HUES6 (cell line): ENCODE measurements at regions not wholly inside any gene's neighbourhood (a gene's known extent, or its start where the extent isn't known, plus 50 kb on each side); places are given as distances from the start of the nearest gene placed in this dataset.

Experiments
- H3K27ac ChIP-seq: 2 replicates; pipeline ENCODE4 v1.7.0; 2013; ENCODE audit warnings: low read depth, mild to moderate bottlenecking, low read length, inconsistent platforms
- H3K27me3 ChIP-seq: 2 replicates; pipeline ENCODE4 v1.6.1; 2013; ENCODE audit warnings: low read length; ENCODE audit not compliant: control insufficient read depth, insufficient read depth
- H3K36me3 ChIP-seq: 2 replicates; pipeline ENCODE4 v1.6.1; 2013; ENCODE audit warnings: low read length; ENCODE audit not compliant: control insufficient read depth, insufficient read depth
- H3K4me1 ChIP-seq: 2 replicates; pipeline ENCODE4 v1.6.1; 2013; ENCODE audit warnings: low read length; ENCODE audit not compliant: control insufficient read depth, insufficient read depth
- H3K4me3 ChIP-seq: 2 replicates; pipeline ENCODE4 v1.5.1; 2013; ENCODE audit warnings: low read depth, low read length
- H3K9ac ChIP-seq: one replicate; pipeline ENCODE4 v1.6.1; 2013; ENCODE audit warnings: mild to moderate bottlenecking, low read length
- H3K9me3 ChIP-seq: 2 replicates; pipeline ENCODE4 v1.6.1; 2013; ENCODE audit warnings: low read depth, low read length; ENCODE audit not compliant: control insufficient read depth, insufficient read depth

- Histone ChIP-seq H3K4me1 (0 out of 2 replicates have a peak, but pooled peaks cover 2% of the 10 kb centered on the region), H3K4me3 (no peak overlapping the region), H3K9ac (no peak overlapping the region), H3K9me3 (no peaks in the 10 kb centered on the region), H3K27me3 (no peaks in the 10 kb centered on the region), H3K27ac (no peak overlapping the region), H3K36me3 (no peaks in the 10 kb centered on the region)
Observed at GRCh38 chr10:3867454-3868270, 82.7 kb upstream of the KLF6 start.

GRCh38 chr10:3866332-3866731, 81.3 kb upstream of the KLF6 start:
- Histone ChIP-seq H3K9me3 (no peaks in the 10 kb centered on the region), H3K9ac (no peak overlapping the region), H3K27me3 (no peaks in the 10 kb centered on the region), H3K36me3 (no peaks in the 10 kb centered on the region), H3K27ac (no peak overlapping the region), H3K4me3 (no peak overlapping the region), H3K4me1 (peaks cover 2% of the 10 kb centered on the region; the same call in 1 of the 2 replicates)

GRCh38 chr10:3865565-3865964, 80.6 kb upstream of the KLF6 start:
- Histone ChIP-seq H3K4me1 (peaks cover 2% of the 10 kb centered on the region; the same call in 1 of the 2 replicates), H3K9ac (no peak overlapping the region)

GRCh38 chr10:3861795-3862194, 76.8 kb upstream of the KLF6 start:
- Histone ChIP-seq H3K27me3 (no peaks in the 10 kb centered on the region), H3K9ac (no peak overlapping the region), H3K36me3 (no peaks in the 10 kb centered on the region)

More at GRCh38 chr10:3865565-3865964, 80.6 kb upstream of the KLF6 start:
- Histone ChIP-seq H3K36me3 (no peaks in the 10 kb centered on the region), H3K4me3 (no peak overlapping the region), H3K9me3 (no peaks in the 10 kb centered on the region), H3K27ac (no peak overlapping the region), H3K27me3 (no peaks in the 10 kb centered on the region)

GRCh38 chr10:3858051-3858845, 73.2 kb upstream of the KLF6 start:
- Histone ChIP-seq H3K9ac (no peak overlapping the region), H3K4me3 (no peak overlapping the region), H3K9me3 (no peaks in the 10 kb centered on the region), H3K4me1 (peaks cover 5% of the 10 kb centered on the region), H3K36me3 (no peaks in the 10 kb centered on the region), H3K27ac (no peak overlapping the region), H3K27me3 (no peaks in the 10 kb centered on the region)

More at GRCh38 chr10:3861795-3862194, 76.8 kb upstream of the KLF6 start:
- no peaks in the 10 kb centered on the region for H3K9me3 ChIP-seq
- no peaks in the 10 kb centered on the region; the same call in 1 of the 2 replicates for H3K4me1 ChIP-seq
- no peak overlapping the region for H3K4me3 ChIP-seq
- H3K27ac ChIP-seq = no peak overlapping the region

- no peaks in the 10 kb centered on the region for H3K27me3 ChIP-seq
- H3K4me3 ChIP-seq = no peak overlapping the region
- H3K9me3 ChIP-seq = no peaks in the 10 kb centered on the region
- H3K36me3 ChIP-seq = no peaks in the 10 kb centered on the region
- no peak overlapping the region for H3K27ac ChIP-seq
- H3K9ac ChIP-seq = no peak overlapping the region
- H3K4me1 ChIP-seq = peaks cover 13% of the 10 kb centered on the region
Observed at GRCh38 chr10:3857318-3857717, 72.3 kb upstream of the KLF6 start.

- Histone ChIP-seq H3K36me3 (no peaks in the 10 kb centered on the region), H3K4me3 (no peak overlapping the region), H3K27me3 (no peaks in the 10 kb centered on the region), H3K4me1 (peaks cover 19% of the 10 kb centered on the region), H3K9me3 (no peaks in the 10 kb centered on the region), H3K27ac (no peak overlapping the region), H3K9ac (no peak overlapping the region)
Observed at GRCh38 chr10:3856593-3856992, 71.6 kb upstream of the KLF6 start.

- H3K27me3 ChIP-seq = no peaks in the 10 kb centered on the region
- no peak overlapping the region for H3K9ac ChIP-seq
- H3K36me3 ChIP-seq = no peaks in the 10 kb centered on the region
- no peaks in the 10 kb centered on the region for H3K9me3 ChIP-seq
- no peak overlapping the region for H3K27ac ChIP-seq
- no peak overlapping the region for H3K4me3 ChIP-seq
- H3K4me1 ChIP-seq = peaks cover 24% of the 10 kb centered on the region
Observed at GRCh38 chr10:3853547-3854303, 68.7 kb upstream of the KLF6 start.

- no peaks in the 10 kb centered on the region for H3K9me3 ChIP-seq
- no peak overlapping the region for H3K4me3 ChIP-seq
- peaks cover 24% of the 10 kb centered on the region for H3K4me1 ChIP-seq
- no peak overlapping the region for H3K9ac ChIP-seq
- no peaks in the 10 kb centered on the region for H3K27me3 ChIP-seq
- no peaks in the 10 kb centered on the region for H3K36me3 ChIP-seq
- H3K27ac ChIP-seq = no peak overlapping the region; the same call in 1 of the 2 replicates
Observed at GRCh38 chr10:3853016-3853415, 68.0 kb upstream of the KLF6 start.

- Histone ChIP-seq H3K36me3 (no peaks in the 10 kb centered on the region), H3K4me3 (no peak overlapping the region), H3K27ac (peak overlapping the region; percentile 64; the same call in 1 of the 2 replicates), H3K27me3 (no peaks in the 10 kb centered on the region), H3K9me3 (no peaks in the 10 kb centered on the region), H3K9ac (no peak overlapping the region), H3K4me1 (peaks cover 24% of the 10 kb centered on the region)
Observed at GRCh38 chr10:3852147-3852904, 67.3 kb upstream of the KLF6 start.
